T-helper 17 cell (primary cell): ENCODE measurements at regions not wholly inside any gene's neighbourhood (a gene's known extent, or its start where the extent isn't known, plus 50 kb on each side); places are given as distances from the start of the nearest gene placed in this dataset.

Source experiments
- ATAC-seq: fragments of 150-1000 bp; cut with Tn5 transposase; 2 replicates; pipeline ENCODE4 v1.10.0; 2021; ENCODE audit warnings: mild to moderate bottlenecking, moderate library complexity
- DNase-seq, 3 donors: peaks; one replicate each; pipeline versions ENCODE4 v3.0.0 to v3.0.0-alpha.2; 2020 to 2021
- H3K9me3 ChIP-seq: one replicate; pipeline ENCODE4 v1.7.0; 2013; ENCODE audit warnings: low read length, mild to moderate bottlenecking; ENCODE audit not compliant: control insufficient read depth, poor library complexity, severe bottlenecking
- H3K27ac Mint-ChIP-seq: one replicate; pipeline ENCODE4 v1.8.0; 2022; ENCODE audit warnings: mild to moderate bottlenecking, moderate library complexity, mixed read lengths
- H3K27me3 Mint-ChIP-seq: one replicate; pipeline ENCODE4 v1.8.0; 2022; ENCODE audit warnings: mixed read lengths
- H3K36me3 Mint-ChIP-seq: one replicate; pipeline ENCODE4 v1.8.0; 2022; ENCODE audit warnings: low read depth, mixed read lengths
- H3K4me1 Mint-ChIP-seq: one replicate; pipeline ENCODE4 v1.8.0; 2022; ENCODE audit warnings: mild to moderate bottlenecking, mixed read lengths
- H3K4me3 Mint-ChIP-seq: one replicate; pipeline ENCODE4 v1.8.0; 2022; ENCODE audit warnings: mild to moderate bottlenecking, moderate library complexity, mixed read lengths

DNA sequence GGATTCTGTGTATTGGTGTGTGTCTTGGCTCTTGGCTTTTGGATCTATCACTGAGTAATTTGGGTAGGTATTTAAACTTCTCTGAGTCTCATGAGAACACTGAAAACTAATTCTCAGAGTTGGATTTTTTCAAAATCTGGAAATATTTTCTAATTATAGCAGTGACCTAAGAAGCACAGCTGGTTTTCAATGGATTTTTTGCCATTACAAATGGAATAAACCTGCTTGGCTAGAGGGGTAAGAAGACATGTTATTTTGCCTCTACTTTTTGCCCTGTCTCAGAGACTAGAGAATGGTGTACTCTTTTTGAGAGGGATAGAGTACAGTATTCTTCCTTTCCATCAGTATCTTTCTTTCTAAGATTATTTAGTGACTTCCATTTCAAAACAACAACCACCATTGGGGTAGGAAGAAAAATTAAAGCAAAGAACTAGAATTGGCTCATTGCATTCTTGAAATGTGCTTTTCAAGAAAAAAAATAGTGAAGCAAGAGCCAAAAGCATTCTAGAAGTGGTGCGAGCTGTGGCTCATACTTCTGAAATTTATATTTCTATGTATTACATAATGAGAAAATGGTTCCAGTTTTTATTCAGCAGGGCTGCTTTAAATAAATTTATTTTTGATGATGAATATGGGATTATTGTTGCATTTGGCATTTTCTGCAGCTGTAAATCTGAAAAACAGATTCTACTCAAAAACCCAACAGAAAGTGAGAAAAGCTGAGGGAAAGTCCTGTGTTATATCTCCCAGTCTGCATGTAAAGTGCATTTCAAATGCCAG lies 850.2 kb upstream of the SLIT2 start:
- no peaks in the 10 kb centered on the region for H3K36me3 Mint-ChIP-seq
- no peak for ATAC-seq
- H3K9me3 ChIP-seq, result no peaks in the 10 kb centered on the region
- DNase-seq, result no peak
- H3K27ac Mint-ChIP-seq, result no peak overlapping the region
- no peaks in the 10 kb centered on the region for H3K4me1 Mint-ChIP-seq
- H3K4me3 Mint-ChIP-seq, result no peak overlapping the region
- H3K27me3 Mint-ChIP-seq, result no peaks in the 10 kb centered on the region

DNA sequence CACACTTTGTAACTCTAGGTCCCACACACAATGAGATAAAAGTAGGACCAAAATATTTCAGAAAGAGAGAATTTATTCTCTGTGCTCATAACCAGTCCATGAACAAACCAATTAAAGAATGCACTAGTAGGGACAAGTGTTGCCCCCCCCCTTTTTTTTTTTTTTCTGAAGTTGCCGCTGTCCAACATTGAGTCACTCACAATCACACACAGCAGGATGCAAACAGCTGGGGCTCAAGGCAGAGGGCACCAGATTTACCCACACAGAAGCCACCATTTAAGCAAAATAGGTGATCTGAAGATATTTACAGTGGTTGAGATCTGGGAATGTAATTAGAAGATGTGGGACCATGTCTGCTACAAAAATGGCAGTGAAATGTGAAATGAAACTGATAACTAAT lies 850.9 kb upstream of the SLIT2 start:
- DNase-seq (no peak), ATAC-seq (no peak)
- no peaks in the 10 kb centered on the region for H3K4me1 Mint-ChIP-seq
- no peak overlapping the region for H3K27ac Mint-ChIP-seq
- no peaks in the 10 kb centered on the region for H3K36me3 Mint-ChIP-seq
- H3K27me3 Mint-ChIP-seq, result no peaks in the 10 kb centered on the region
- H3K4me3 Mint-ChIP-seq, result no peak overlapping the region
- H3K9me3 ChIP-seq, result no peaks in the 10 kb centered on the region

DNA sequence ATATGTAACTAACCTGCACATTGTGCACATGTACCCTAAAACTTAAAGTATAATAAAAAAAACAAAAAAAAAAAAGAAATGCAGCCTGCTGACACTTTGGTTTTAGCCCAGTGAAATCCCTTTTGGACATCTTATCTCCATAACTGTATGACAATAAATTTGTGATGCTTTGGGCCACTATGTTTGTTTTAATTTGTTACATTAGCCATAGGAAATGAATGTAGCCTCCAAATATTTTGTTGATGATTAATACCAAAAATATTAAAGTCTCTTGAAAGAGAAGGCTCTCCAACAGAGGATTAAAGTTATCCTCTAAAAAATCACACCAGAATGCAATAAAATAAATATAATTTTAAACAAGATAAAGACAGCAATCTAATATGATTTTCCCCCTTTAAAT lies 852.7 kb upstream of the SLIT2 start:
- H3K4me1 Mint-ChIP-seq, result no peaks in the 10 kb centered on the region
- no peak overlapping the region for H3K27ac Mint-ChIP-seq
- no peak for DNase-seq
- no peak for ATAC-seq
- no peaks in the 10 kb centered on the region for H3K27me3 Mint-ChIP-seq
- H3K4me3 Mint-ChIP-seq, result no peak overlapping the region
- H3K9me3 ChIP-seq, result no peaks in the 10 kb centered on the region
- H3K36me3 Mint-ChIP-seq, result no peaks in the 10 kb centered on the region

DNA sequence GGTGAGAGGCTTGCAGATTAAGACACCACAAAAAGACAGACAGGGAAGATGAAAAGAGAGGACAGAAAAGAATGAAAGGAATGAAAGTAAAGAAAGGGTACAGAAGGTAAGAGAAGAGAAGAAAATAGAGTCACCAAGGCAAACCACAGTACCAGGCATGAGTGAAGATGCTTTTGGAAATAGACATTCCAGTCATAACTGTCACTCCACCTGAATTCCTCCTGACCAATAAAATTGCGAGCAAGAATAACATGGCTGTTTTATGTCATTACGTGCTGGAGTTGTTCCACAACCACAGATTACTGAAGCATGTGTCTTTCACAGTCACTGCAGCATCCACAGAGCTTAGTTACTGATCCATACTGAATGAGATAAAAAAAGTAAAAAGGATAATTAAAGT lies 864.9 kb upstream of the SLIT2 start:
- Mint-ChIP-seq H3K36me3 (no peaks in the 10 kb centered on the region), H3K27ac (no peak overlapping the region), H3K4me1 (no peaks in the 10 kb centered on the region), H3K4me3 (no peak overlapping the region), H3K27me3 (no peaks in the 10 kb centered on the region)
- no peak for DNase-seq
- no peaks in the 10 kb centered on the region for H3K9me3 ChIP-seq
- no peak for ATAC-seq

DNA sequence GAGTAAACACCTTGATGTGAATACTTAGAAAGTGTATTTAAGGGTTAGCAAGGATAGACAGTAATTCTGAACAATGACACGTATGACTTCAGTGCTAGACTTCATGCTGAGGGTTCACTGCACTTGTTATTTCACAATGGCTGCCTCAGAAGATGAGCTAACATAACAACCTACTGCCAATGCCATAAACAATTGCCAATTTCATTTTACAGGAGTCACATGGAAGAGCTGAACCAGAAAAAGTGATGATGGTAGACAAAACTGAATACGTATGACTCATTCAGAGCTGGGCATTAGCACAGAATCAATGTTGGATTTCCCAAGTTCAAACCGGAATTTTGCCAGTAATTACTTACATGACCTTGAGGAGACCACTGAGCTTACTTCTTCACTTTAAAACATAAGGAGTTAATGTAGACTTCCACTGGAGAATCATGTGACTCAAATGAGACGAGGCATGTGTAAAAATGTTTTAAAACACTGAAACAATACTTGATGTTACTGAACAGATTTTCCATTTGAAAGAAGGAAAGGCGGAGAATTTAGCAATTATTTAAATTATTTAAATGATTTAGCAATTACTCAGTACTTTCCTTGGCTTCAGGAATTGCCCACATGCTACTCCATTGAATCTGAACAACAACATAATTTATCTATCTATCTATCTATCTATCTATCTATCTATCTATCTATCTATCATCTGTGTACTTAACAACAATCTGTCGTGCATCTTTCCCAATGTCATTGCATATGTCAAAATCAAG lies 868.5 kb upstream of the SLIT2 start:
- H3K9me3 ChIP-seq, result no peaks in the 10 kb centered on the region
- Mint-ChIP-seq H3K27me3 (no peaks in the 10 kb centered on the region), H3K36me3 (no peaks in the 10 kb centered on the region), H3K27ac (no peak overlapping the region), H3K4me1 (no peaks in the 10 kb centered on the region), H3K4me3 (no peak overlapping the region)
- ATAC-seq (no peak), DNase-seq (no peak)

DNA sequence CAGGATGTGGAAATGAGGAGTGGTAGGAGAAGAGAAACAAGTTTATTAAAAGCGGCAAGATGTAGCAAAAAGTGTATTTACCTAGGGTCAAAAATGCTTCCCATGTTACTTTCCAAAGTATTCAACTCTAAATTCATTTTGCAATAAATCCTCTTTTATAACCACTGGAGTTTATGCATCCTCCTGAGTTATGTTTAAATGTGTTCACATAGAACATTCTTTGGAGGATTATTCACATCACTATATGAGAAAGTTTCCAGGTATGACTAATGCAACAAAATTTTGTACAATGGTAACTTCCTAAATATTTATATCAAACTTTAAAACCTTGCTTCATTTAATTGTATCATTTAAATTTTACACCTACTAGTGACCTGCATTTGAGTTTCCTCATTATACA lies 870.6 kb upstream of the SLIT2 start:
- Mint-ChIP-seq H3K36me3 (no peaks in the 10 kb centered on the region), H3K4me3 (no peak overlapping the region), H3K27me3 (no peaks in the 10 kb centered on the region), H3K4me1 (no peaks in the 10 kb centered on the region), H3K27ac (no peak overlapping the region)
- DNase-seq (no peak), ATAC-seq (no peak)
- H3K9me3 ChIP-seq, result no peaks in the 10 kb centered on the region

DNA sequence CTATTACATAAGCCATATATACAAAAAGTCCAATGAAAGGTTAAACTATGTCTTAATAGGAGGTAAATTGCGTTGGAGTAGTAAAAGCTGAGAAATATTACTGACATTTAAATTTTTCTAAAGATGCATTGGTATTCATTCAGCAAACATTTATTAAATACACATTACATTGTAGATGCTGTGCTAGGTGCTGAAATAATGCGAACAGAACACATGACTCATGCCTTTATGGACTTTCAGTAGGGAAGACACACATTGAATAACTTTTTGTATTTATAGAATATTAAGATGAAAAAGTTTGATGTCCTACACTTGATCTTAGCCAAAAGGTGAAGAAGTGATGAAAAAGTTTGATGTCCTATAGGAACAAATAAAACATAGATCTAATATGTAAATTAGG lies 871.1 kb upstream of the SLIT2 start:
- no peaks in the 10 kb centered on the region for H3K9me3 ChIP-seq
- Mint-ChIP-seq H3K4me3 (no peak overlapping the region), H3K27ac (no peak overlapping the region), H3K36me3 (no peaks in the 10 kb centered on the region), H3K4me1 (no peaks in the 10 kb centered on the region), H3K27me3 (no peaks in the 10 kb centered on the region)
- DNase-seq (no peak), ATAC-seq (no peak)

DNA sequence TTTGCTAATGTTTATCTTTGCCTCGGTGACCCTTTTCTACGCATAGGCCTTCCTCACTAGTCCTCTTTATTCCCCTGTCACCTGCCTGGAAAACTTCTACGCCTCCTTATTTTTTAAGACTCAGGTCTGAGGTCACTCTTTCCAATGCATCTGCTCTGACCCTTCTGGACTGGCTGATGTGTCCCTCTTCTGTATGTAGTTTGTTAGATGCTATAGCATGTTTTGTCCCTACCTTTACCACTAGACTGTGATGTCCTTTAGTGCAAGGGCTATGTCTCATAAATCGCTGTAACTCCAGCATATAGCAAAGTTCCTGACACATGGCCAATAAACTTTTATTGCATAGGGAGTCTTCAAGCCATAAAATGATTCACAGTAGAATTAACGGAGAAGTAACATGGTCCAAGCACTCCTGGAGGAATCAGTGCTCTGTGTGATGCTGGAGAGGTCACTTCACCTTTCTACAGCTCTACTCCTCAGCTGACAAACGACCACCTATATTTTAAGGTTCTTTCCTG lies 872.5 kb upstream of the SLIT2 start:
- no peak overlapping the region for H3K27ac Mint-ChIP-seq
- H3K27me3 Mint-ChIP-seq, result no peaks in the 10 kb centered on the region
- no peaks in the 10 kb centered on the region for H3K4me1 Mint-ChIP-seq
- DNase-seq, result no peak
- no peak for ATAC-seq
- no peaks in the 10 kb centered on the region for H3K36me3 Mint-ChIP-seq
- H3K9me3 ChIP-seq, result no peaks in the 10 kb centered on the region
- H3K4me3 Mint-ChIP-seq, result no peak overlapping the region

DNA sequence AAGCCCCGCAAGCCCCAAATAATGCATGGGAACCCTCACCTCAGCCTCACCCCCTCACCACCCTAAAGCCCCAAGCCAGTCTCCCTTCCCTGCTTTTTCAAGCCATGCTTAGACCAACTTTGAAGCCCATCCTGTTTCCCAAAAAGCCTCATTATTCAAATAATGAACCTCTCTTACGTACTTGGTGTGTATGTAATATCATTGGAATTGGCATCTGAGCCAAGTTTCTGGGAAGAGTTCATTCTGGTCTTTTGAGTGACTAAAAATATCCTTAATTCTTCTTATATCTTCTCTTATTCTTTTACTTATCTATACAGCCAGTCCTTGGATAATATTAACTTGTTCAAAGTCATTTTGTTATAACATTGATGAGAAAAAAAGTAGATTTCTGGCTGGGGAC lies 875.8 kb upstream of the SLIT2 start:
- H3K36me3 Mint-ChIP-seq, result no peaks in the 10 kb centered on the region
- ATAC-seq, result no peak
- H3K4me1 Mint-ChIP-seq, result no peaks in the 10 kb centered on the region

DNA sequence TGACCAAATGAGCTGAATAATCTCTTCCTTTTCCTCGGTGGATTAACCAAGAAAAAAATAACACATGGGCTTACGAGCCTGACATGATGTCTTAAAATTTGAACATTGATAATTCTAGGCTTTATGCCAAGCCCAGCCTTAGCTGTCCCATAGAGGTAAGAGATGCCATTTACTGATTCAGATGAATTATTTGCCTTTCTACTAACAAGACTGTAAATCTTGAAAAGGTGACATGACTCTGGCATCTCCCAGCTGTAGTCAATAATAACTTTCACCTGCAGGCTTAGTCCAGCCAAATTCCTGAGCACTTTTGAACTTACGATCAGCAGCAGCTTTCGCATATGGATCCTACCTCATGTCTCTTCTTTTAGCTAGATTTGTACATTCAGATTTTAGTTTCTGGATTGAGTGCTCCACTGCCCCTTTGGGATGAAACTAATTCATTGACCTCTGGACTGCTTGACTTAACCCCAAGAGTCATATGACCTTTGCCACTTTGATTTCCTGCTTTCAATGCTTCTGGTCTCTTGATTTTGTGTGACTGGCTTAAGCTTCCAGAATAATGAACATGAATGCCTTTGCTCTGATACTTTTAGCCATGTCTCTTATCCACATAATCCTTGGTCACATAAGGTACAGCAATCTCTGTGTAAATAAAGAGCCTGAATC lies 876.4 kb upstream of the SLIT2 start:
- H3K27ac Mint-ChIP-seq, result no peak overlapping the region
- DNase-seq (no peak), ATAC-seq (no peak)
- H3K27me3 Mint-ChIP-seq, result no peaks in the 10 kb centered on the region
- no peaks in the 10 kb centered on the region for H3K4me1 Mint-ChIP-seq
- H3K36me3 Mint-ChIP-seq, result no peaks in the 10 kb centered on the region
- no peak overlapping the region for H3K4me3 Mint-ChIP-seq
- H3K9me3 ChIP-seq, result no peaks in the 10 kb centered on the region

More for the DNA sequence above, 875.8 kb upstream of the SLIT2 start:
- H3K4me3 Mint-ChIP-seq, result no peak overlapping the region
- H3K9me3 ChIP-seq, result no peaks in the 10 kb centered on the region
- DNase-seq, result no peak
- no peak overlapping the region for H3K27ac Mint-ChIP-seq
- H3K27me3 Mint-ChIP-seq, result no peaks in the 10 kb centered on the region

DNA sequence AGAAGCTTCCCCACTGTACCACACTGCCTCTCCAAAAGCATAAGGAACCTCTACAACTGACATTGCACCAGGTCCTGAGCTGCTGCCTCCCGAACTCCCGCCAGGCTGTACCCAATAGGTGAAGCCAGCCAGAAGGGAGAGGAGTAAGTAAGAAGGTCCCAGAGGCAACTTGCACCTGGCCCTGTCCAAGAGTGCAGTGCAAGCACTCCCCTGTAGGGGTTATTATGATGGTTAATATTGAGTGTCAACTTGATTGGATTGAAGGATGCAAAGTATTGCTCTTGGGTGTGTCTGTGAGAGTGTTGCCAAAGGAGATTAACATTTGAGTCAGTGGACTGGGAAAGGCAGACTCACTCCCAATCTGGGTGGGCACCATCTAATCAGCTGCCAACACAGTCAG lies 879.3 kb upstream of the SLIT2 start:
- no peaks in the 10 kb centered on the region for H3K9me3 ChIP-seq
- Mint-ChIP-seq H3K27ac (no peak overlapping the region), H3K4me1 (no peaks in the 10 kb centered on the region), H3K36me3 (no peaks in the 10 kb centered on the region), H3K4me3 (no peak overlapping the region), H3K27me3 (no peaks in the 10 kb centered on the region)
- no peak for DNase-seq
- ATAC-seq, result no peak

DNA sequence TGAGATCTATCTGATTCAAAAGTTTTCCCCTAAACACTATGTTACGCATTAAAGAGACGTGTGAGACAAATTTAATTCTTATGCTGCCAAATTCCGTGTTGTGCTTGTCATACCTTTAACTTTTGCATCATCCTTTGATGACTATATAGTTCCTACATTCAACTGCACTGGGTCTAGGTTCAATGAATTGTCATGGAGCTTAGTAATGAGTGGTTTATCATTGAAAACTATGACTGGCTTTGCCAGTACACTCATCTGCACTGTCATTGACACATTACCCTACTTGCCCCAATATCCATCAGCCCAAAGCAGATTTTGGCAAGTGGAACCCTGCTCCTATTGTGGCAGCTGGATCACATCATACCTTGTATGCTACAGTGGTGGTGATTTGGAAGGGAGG lies 882.9 kb upstream of the SLIT2 start:
- no peaks in the 10 kb centered on the region for H3K9me3 ChIP-seq
- Mint-ChIP-seq H3K36me3 (no peaks in the 10 kb centered on the region), H3K27ac (no peak overlapping the region), H3K4me1 (no peaks in the 10 kb centered on the region), H3K27me3 (no peaks in the 10 kb centered on the region), H3K4me3 (no peak overlapping the region)
- DNase-seq (no peak), ATAC-seq (no peak)

DNA sequence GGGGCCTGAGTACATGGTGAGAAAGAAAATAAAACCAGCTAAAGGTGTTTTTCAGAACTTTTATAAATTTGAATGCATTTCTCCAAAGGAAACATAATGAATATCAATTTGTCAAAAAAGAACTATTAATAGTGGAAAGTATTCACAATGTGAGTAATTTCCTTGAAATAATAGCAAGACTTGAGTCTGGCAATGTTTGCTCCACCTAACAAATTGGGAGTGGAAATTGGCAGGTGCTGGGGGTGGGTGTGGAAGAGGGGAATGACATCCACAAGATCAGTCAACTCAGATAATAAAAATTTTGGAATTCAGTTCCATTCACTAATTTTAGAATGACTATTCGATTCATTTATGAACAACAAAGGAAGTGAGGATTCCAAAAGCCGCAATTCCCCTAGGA lies 884.8 kb upstream of the SLIT2 start:
- H3K9me3 ChIP-seq, result no peaks in the 10 kb centered on the region
- H3K36me3 Mint-ChIP-seq, result no peaks in the 10 kb centered on the region
- H3K27ac Mint-ChIP-seq, result no peak overlapping the region
- DNase-seq (no peak), ATAC-seq (no peak)
- no peak overlapping the region for H3K4me3 Mint-ChIP-seq
- H3K27me3 Mint-ChIP-seq, result no peaks in the 10 kb centered on the region
- no peaks in the 10 kb centered on the region for H3K4me1 Mint-ChIP-seq
